T-cell (primary cell): ENCODE measurements at regions not wholly inside any gene's neighbourhood (a gene's known extent, or its start where the extent isn't known, plus 50 kb on each side); places are given as distances from the start of the nearest gene placed in this dataset.

Source experiments
- ATAC-seq, 4 experiments: fragments of 200-7000 bp in 3 of 4; fragments of 150-1000 bp in 1 of 4; cut with Tn5 transposase; replicated peaks in 1 of 4; 1 replicate in 3 of 4; 2 replicates in 1 of 4; pipeline ENCODE4 v1.10.0; 2021; ENCODE audit warnings: moderate library complexity in 3 of 4, mild to moderate bottlenecking in 2 of 4, moderate number of reproducible peaks in 1 of 4
- CTCF ChIA-PET, 2 donors: fragments of 300-600 bp; sonication (Branson Sonifier 250); formaldehyde crosslinking; loops; one replicate each; lab custom pipeline; 2022; ENCODE audit warnings: antibody characterized with exemption in 2 of 2; lab: Charles Lee
- POLR2A ChIA-PET, 2 donors: fragments of 300-600 bp; sonication (Branson Sonifier 250); formaldehyde crosslinking; loops; one replicate each; lab custom pipeline; 2022; ENCODE audit warnings: antibody characterized with exemption in 2 of 2; lab: Charles Lee
- DNase-seq, 35 experiments: peaks; one replicate each; pipeline versions ENCODE4 v3.0.0 to v3.0.0-alpha.2; 2013 to 2023
- H3K27ac ChIP-seq: one replicate; pipeline ENCODE4 v1.5.1; 2013; ENCODE audit warnings: low read length
- H3K27me3 ChIP-seq, 2 experiments: replicated peaks in 1 of 2; 1 replicate in 1 of 2; 2 replicates in 1 of 2; pipeline versions ENCODE4 v1.6.1 to v1.7.0; 2013; ENCODE audit warnings: low read length in 1 of 2, mixed read lengths in 1 of 2; ENCODE audit not compliant: control insufficient read depth in 2 of 2, insufficient read depth in 2 of 2; ENCODE audit errors: extremely low read depth in 1 of 2
- H3K36me3 ChIP-seq, 2 donors: 1 replicate in 1 of 2; 2 replicates in 1 of 2; pipeline versions ENCODE4 v1.6.1 to v1.7.0; 2013; ENCODE audit warnings: low read length in 1 of 2; ENCODE audit not compliant: control insufficient read depth in 2 of 2, insufficient read depth in 1 of 2; ENCODE audit errors: extremely low read depth in 1 of 2
- H3K4me1 ChIP-seq, 2 experiments: 1 replicate in 1 of 2; 2 replicates in 1 of 2; pipeline versions ENCODE4 v1.6.1 to v1.7.0; 2013; ENCODE audit warnings: low read length in 2 of 2, mixed read lengths in 1 of 2; ENCODE audit not compliant: insufficient read depth in 2 of 2, control insufficient read depth in 1 of 2; ENCODE audit errors: extremely low read depth in 1 of 2
- H3K4me3 ChIP-seq, 2 donors: 1 replicate in 1 of 2; 2 replicates in 1 of 2; pipeline versions ENCODE4 v1.5.1 to v1.7.0; 2013; ENCODE audit warnings: mild to moderate bottlenecking in 2 of 2, low read length in 1 of 2, moderate library complexity in 1 of 2; ENCODE audit not compliant: control insufficient read depth in 1 of 2; ENCODE audit errors: extremely low read depth in 1 of 2
- H3K9me3 ChIP-seq: 2 replicates; pipeline ENCODE4 v1.7.0; 2013
- H3K27ac Mint-ChIP-seq, 2 donors: one replicate each; pipeline ENCODE4 v1.8.0; 2020 to 2021; ENCODE audit warnings: mild to moderate bottlenecking in 2 of 2, mixed read lengths in 2 of 2
- H3K27me3 Mint-ChIP-seq, 2 donors: one replicate each; pipeline ENCODE4 v1.8.0; 2021 to 2022; ENCODE audit warnings: mixed read lengths in 2 of 2
- H3K36me3 Mint-ChIP-seq: one replicate; pipeline ENCODE4 v1.8.0; 2021; ENCODE audit warnings: mixed read lengths
- H3K4me1 Mint-ChIP-seq, 3 donors: one replicate each; pipeline ENCODE4 v1.8.0; 2020 to 2022; ENCODE audit warnings: mixed read lengths in 3 of 3, mild to moderate bottlenecking in 1 of 3
- H3K4me3 Mint-ChIP-seq, 3 donors: one replicate each; pipeline ENCODE4 v1.8.0; 2020 to 2022; ENCODE audit warnings: mild to moderate bottlenecking in 3 of 3, mixed read lengths in 3 of 3, moderate library complexity in 3 of 3
- H3K9me3 Mint-ChIP-seq, 3 donors: one replicate each; pipeline ENCODE4 v1.8.0; 2020 to 2022; ENCODE audit warnings: mixed read lengths in 3 of 3
- WGBS: methylation state at CpG from one replicate; pipeline ENCODE4 v1.1.5; 2013; ENCODE audit warnings: missing lambda C conversion rate; ENCODE audit not compliant: insufficient coverage; 5-methylcytosine and 5-hydroxymethylcytosine counted together

GRCh38 chr4:136850446-136850845, 681.8 kb downstream of the PCDH18 start:
- Mint-ChIP-seq H3K27me3 (peaks cover 0 to 2% of the 10 kb centered on the region in 2 donors), H3K27ac (no peak overlapping the region), H3K4me3 (no peak overlapping the region), H3K36me3 (no peaks in the 10 kb centered on the region), H3K4me1 (no peaks in the 10 kb centered on the region), H3K9me3 (peaks cover 10 to 18% (median 17%) of the 10 kb centered on the region in 3 donors)
- Histone ChIP-seq H3K9me3 (no peaks in the 10 kb centered on the region), H3K36me3 (no peaks in the 10 kb centered on the region), H3K4me3 (no peak overlapping the region), H3K4me1 (no peaks in the 10 kb centered on the region), H3K27ac (no peak overlapping the region), H3K27me3 (no peaks in the 10 kb centered on the region)
- DNase-seq (no peak), ATAC-seq (no peak)
- ChIA-PET POLR2A (no interaction called here), CTCF (no interaction called here)
- 40% methylated on average over 1 of the region's 2 CpGs for WGBS

GRCh38 chr4:136847881-136848621, 684.2 kb downstream of the PCDH18 start:
- Mint-ChIP-seq H3K4me1 (no peaks in the 10 kb centered on the region), H3K9me3 (peaks cover 12 to 16% (median 16%) of the 10 kb centered on the region in 3 donors), H3K36me3 (no peaks in the 10 kb centered on the region), H3K27ac (no peak overlapping the region), H3K27me3 (peaks cover 0 to 2% of the 10 kb centered on the region in 2 donors), H3K4me3 (no peak overlapping the region)
- Histone ChIP-seq H3K36me3 (no peaks in the 10 kb centered on the region), H3K9me3 (no peaks in the 10 kb centered on the region), H3K27ac (no peak overlapping the region), H3K27me3 (no peaks in the 10 kb centered on the region), H3K4me3 (no peak overlapping the region), H3K4me1 (no peaks in the 10 kb centered on the region)
- CTCF ChIA-PET, result no interaction called here
- 87% methylated on average over 4 of the region's 6 CpGs for WGBS
- no peak for DNase-seq
- POLR2A ChIA-PET, result no interaction called here
- ATAC-seq, result no peak

- Histone ChIP-seq H3K9me3 (no peaks in the 10 kb centered on the region), H3K4me1 (no peaks in the 10 kb centered on the region), H3K27ac (no peak overlapping the region), H3K27me3 (no peaks in the 10 kb centered on the region), H3K4me3 (no peak overlapping the region), H3K36me3 (no peaks in the 10 kb centered on the region)
- no peaks in the 10 kb centered on the region for H3K27me3 Mint-ChIP-seq
- H3K9me3 Mint-ChIP-seq, result peaks cover 8 to 18% (median 13%) of the 10 kb centered on the region in 3 donors
- no CpG with 5 or more reads among the region's 2 CpGs for WGBS
- H3K4me3 Mint-ChIP-seq, result no peak overlapping the region
- H3K36me3 Mint-ChIP-seq, result no peaks in the 10 kb centered on the region
- DNase-seq, result no peak
- ATAC-seq, result no peak
- no peak overlapping the region for H3K27ac Mint-ChIP-seq
- CTCF ChIA-PET, result no interaction called here
- no peaks in the 10 kb centered on the region for H3K4me1 Mint-ChIP-seq
- POLR2A ChIA-PET, result no interaction called here
These were observed 690.8 kb downstream of the PCDH18 start for GRCh38 chr4:136841526-136841925.

DNA sequence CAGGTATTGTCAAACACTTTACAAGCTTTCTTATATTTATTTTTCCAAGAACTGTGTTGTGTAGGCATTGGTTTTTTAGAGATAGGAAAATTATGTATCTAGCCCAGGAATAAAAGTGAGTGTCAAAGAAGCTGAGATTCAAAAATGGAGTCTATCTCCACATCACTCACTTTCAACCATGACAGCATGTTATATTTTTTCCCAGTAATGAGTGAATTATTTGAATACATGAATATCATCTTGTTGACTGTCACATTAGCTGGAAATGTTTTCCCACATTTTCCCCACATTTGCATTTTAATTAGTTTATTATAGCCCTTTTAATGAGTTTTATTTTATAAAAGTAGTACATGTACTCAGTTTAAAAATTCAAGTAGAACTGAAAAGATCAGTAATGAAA, 693.7 kb downstream of the PCDH18 start:
- Histone ChIP-seq H3K9me3 (no peaks in the 10 kb centered on the region), H3K4me1 (no peaks in the 10 kb centered on the region), H3K36me3 (no peaks in the 10 kb centered on the region), H3K27me3 (no peaks in the 10 kb centered on the region), H3K4me3 (no peak overlapping the region), H3K27ac (no peak overlapping the region)
- DNase-seq (no peak), ATAC-seq (no peak)
- H3K27ac Mint-ChIP-seq, result no peak overlapping the region
- ChIA-PET CTCF (interaction anchor here in 1 of 2 donors (0.5 kb wide), 1 partner anchor 578 kb away, joined by 3 read pairs; no protein-coding TSS in a partner anchor), POLR2A (no interaction called here)
- no peaks in the 10 kb centered on the region for H3K36me3 Mint-ChIP-seq
- H3K9me3 Mint-ChIP-seq, result peaks cover 5 to 7% (median 6%) of the 10 kb centered on the region in 3 donors
- no peaks in the 10 kb centered on the region for H3K27me3 Mint-ChIP-seq
- H3K4me1 Mint-ChIP-seq, result no peaks in the 10 kb centered on the region
- no peak overlapping the region for H3K4me3 Mint-ChIP-seq

GRCh38 chr4:136831553-136831952, 700.7 kb downstream of the PCDH18 start:
- ATAC-seq, result no peak
- H3K27ac Mint-ChIP-seq, result no peak overlapping the region
- no peak overlapping the region for H3K4me3 Mint-ChIP-seq
- H3K4me3 ChIP-seq, result no peak overlapping the region
- H3K9me3 Mint-ChIP-seq, result peaks cover 2 to 10% (median 3%) of the 10 kb centered on the region in 3 donors
- no peak overlapping the region for H3K27ac ChIP-seq
- H3K27me3 ChIP-seq, result no peaks in the 10 kb centered on the region
- H3K27me3 Mint-ChIP-seq, result no peaks in the 10 kb centered on the region
- CTCF ChIA-PET, result no interaction called here
- H3K36me3 Mint-ChIP-seq, result no peaks in the 10 kb centered on the region
- POLR2A ChIA-PET, result no interaction called here
- WGBS, result 72% methylated on average over 2 of the region's 3 CpGs
- no peak for DNase-seq
- H3K36me3 ChIP-seq, result no peaks in the 10 kb centered on the region
- H3K9me3 ChIP-seq, result no peaks in the 10 kb centered on the region
- H3K4me1 Mint-ChIP-seq, result no peaks in the 10 kb centered on the region
- H3K4me1 ChIP-seq, result no peaks in the 10 kb centered on the region

- DNase-seq (no peak), ATAC-seq (no peak)
- no peaks in the 10 kb centered on the region for H3K36me3 ChIP-seq
- Mint-ChIP-seq H3K27ac (no peak overlapping the region), H3K9me3 (peaks cover 0 to 5% (median 4%) of the 10 kb centered on the region in 3 donors), H3K36me3 (no peaks in the 10 kb centered on the region), H3K27me3 (no peaks in the 10 kb centered on the region), H3K4me1 (no peaks in the 10 kb centered on the region), H3K4me3 (no peak overlapping the region)
- CTCF ChIA-PET, result no interaction called here
- no peaks in the 10 kb centered on the region for H3K9me3 ChIP-seq
- H3K27ac ChIP-seq, result no peak overlapping the region
- POLR2A ChIA-PET, result no interaction called here
- H3K27me3 ChIP-seq, result no peaks in the 10 kb centered on the region
- no peak overlapping the region for H3K4me3 ChIP-seq
- no peaks in the 10 kb centered on the region for H3K4me1 ChIP-seq
These were observed 703.0 kb downstream of the PCDH18 start for GRCh38 chr4:136829280-136829679.

GRCh38 chr4:136823020-136823419, 709.3 kb downstream of the PCDH18 start:
- peaks cover 0 to 5% (median 0%) of the 10 kb centered on the region in 3 donors for H3K9me3 Mint-ChIP-seq
- ChIA-PET POLR2A (no interaction called here), CTCF (no interaction called here)
- Histone ChIP-seq H3K4me3 (no peak overlapping the region), H3K4me1 (no peaks in the 10 kb centered on the region), H3K9me3 (no peaks in the 10 kb centered on the region), H3K36me3 (no peaks in the 10 kb centered on the region), H3K27ac (no peak overlapping the region), H3K27me3 (no peaks in the 10 kb centered on the region)
- no peaks in the 10 kb centered on the region for H3K4me1 Mint-ChIP-seq
- ATAC-seq, result no peak
- H3K36me3 Mint-ChIP-seq, result no peaks in the 10 kb centered on the region
- no peak overlapping the region for H3K4me3 Mint-ChIP-seq
- no peak overlapping the region for H3K27ac Mint-ChIP-seq
- no peaks in the 10 kb centered on the region for H3K27me3 Mint-ChIP-seq
- 81% methylated on average over 8 of the region's 8 CpGs for WGBS
- DNase-seq, result no peak
